Raji (cell line): ENCODE measurements at regions not wholly inside any gene's neighbourhood (a gene's known extent, or its start where the extent isn't known, plus 50 kb on each side); places are given as distances from the start of the nearest gene placed in this dataset.

Experiments used
- POLR2A ChIP-seq: IDR thresholded peaks from 2 replicates; pipeline ENCODE4 v1.6.1; 2011; ENCODE audit warnings: low read depth, low read length, control low read depth; ENCODE audit not compliant: insufficient read depth

GRCh38 chr1:56297904-56298303 lies 281.5 kb downstream of the PLPP3 start:
- TF ChIP-seq POLR2A, result no peak

- TF ChIP-seq POLR2A, result no peak
These were observed 282.2 kb downstream of the PLPP3 start for GRCh38 chr1:56297208-56297607.

- no peak for TF ChIP-seq POLR2A
These were observed 283.1 kb downstream of the PLPP3 start for GRCh38 chr1:56295949-56296929.

GRCh38 chr1:56291374-56291919 lies 287.9 kb downstream of the PLPP3 start:
- TF ChIP-seq POLR2A, result no peak

- TF ChIP-seq POLR2A, result no peak
These were observed 290.1 kb downstream of the PLPP3 start for GRCh38 chr1:56289260-56289659.

GRCh38 chr1:56287721-56288120 lies 291.6 kb downstream of the PLPP3 start:
- TF ChIP-seq POLR2A, result no peak

GRCh38 chr1:56286956-56287355 lies 292.4 kb downstream of the PLPP3 start:
- TF ChIP-seq POLR2A, result no peak

- TF ChIP-seq POLR2A, result no peak
These were observed 292.9 kb downstream of the PLPP3 start for GRCh38 chr1:56286506-56286905.

- TF ChIP-seq POLR2A, result no peak
These were observed 293.6 kb downstream of the PLPP3 start for GRCh38 chr1:56285554-56286402.

- no peak for TF ChIP-seq POLR2A
These were observed 294.4 kb downstream of the PLPP3 start for GRCh38 chr1:56284928-56285327.

GRCh38 chr1:56278061-56278460 lies 301.3 kb downstream of the PLPP3 start:
- TF ChIP-seq POLR2A, result no peak

GRCh38 chr1:56268519-56269140 lies 310.7 kb downstream of the PLPP3 start:
- no peak for TF ChIP-seq POLR2A

GRCh38 chr1:56267611-56268010 lies 311.8 kb downstream of the PLPP3 start:
- TF ChIP-seq POLR2A, result no peak

- no peak for TF ChIP-seq POLR2A
These were observed 313.0 kb downstream of the PLPP3 start for GRCh38 chr1:56266359-56266758.

- no peak for TF ChIP-seq POLR2A
These were observed 314.1 kb downstream of the PLPP3 start for GRCh38 chr1:56265216-56265615.

- TF ChIP-seq POLR2A, result no peak
These were observed 315.5 kb downstream of the PLPP3 start for GRCh38 chr1:56263908-56264307.

GRCh38 chr1:56258371-56258770 lies 321.0 kb downstream of the PLPP3 start:
- no peak for TF ChIP-seq POLR2A
